Stimulated activated naive CD8-positive, alpha-beta T cell treated with anti-CD3 and anti-CD28 coated beads, Interleukin-15, Interleukin-2, amounts not matched to agents 100 U/mL and 50 U/mL, for 24 hours (primary cell): ENCODE measurements at regions not wholly inside any gene's neighbourhood (a gene's known extent, or its start where the extent isn't known, plus 50 kb on each side); places are given as distances from the start of the nearest gene placed in this dataset.
"Not testable (repeated sequence)": the region's sequence is repeated elsewhere in the genome, so short reads cannot be mapped to it uniquely, and the experiment has no call there.

ENCODE experiments used
- ATAC-seq: fragments of 150-1000 bp; cut with Tn5 transposase; one replicate; pipeline ENCODE4 v1.10.0; 2021
- DNase-seq: peaks from one replicate; pipeline ENCODE4 v3.0.0; 2021

GRCh38 chr11:109046284-109046992 is 375.6 kb upstream of the C11orf87 start:
- ATAC-seq: no peak
- no peak for DNase-seq

- DNase-seq: no peak
- ATAC-seq: no peak
Measured at GRCh38 chr11:109048098-109048497, 373.9 kb upstream of the C11orf87 start.

GRCh38 chr11:109051200-109051599 is 370.8 kb upstream of the C11orf87 start:
- DNase-seq (no peak), ATAC-seq (no peak)

- no peak for DNase-seq
- ATAC-seq: no peak
Measured at GRCh38 chr11:109059402-109059801, 362.6 kb upstream of the C11orf87 start.

- no peak for DNase-seq
- ATAC-seq: no peak
Measured at GRCh38 chr11:109061394-109061793, 360.6 kb upstream of the C11orf87 start.

- DNase-seq: no peak
Measured at GRCh38 chr11:109062445-109062844, 359.5 kb upstream of the C11orf87 start.

GRCh38 chr11:109062871-109063270 is 359.1 kb upstream of the C11orf87 start:
- no peak for DNase-seq
- no peak for ATAC-seq

More at GRCh38 chr11:109062445-109062844, 359.5 kb upstream of the C11orf87 start:
- no peak for ATAC-seq

- not testable (repeated sequence) for ATAC-seq
Measured at GRCh38 chr11:109064618-109065311, 357.2 kb upstream of the C11orf87 start.

GRCh38 chr11:109071262-109071661 is 350.7 kb upstream of the C11orf87 start:
- ATAC-seq: no peak
- DNase-seq: no peak

More at GRCh38 chr11:109064618-109065311, 357.2 kb upstream of the C11orf87 start:
- DNase-seq: not testable (repeated sequence)

GRCh38 chr11:109071712-109072524 is 350.1 kb upstream of the C11orf87 start:
- no peak for DNase-seq
- ATAC-seq: no peak

- ATAC-seq: no peak
Measured at GRCh38 chr11:109073032-109073822, 348.8 kb upstream of the C11orf87 start.

GRCh38 chr11:109075976-109076375 is 346.0 kb upstream of the C11orf87 start:
- ATAC-seq: no peak
- no peak for DNase-seq

More at GRCh38 chr11:109073032-109073822, 348.8 kb upstream of the C11orf87 start:
- no peak for DNase-seq

GRCh38 chr11:109076870-109077269 is 345.1 kb upstream of the C11orf87 start:
- DNase-seq (no peak), ATAC-seq (no peak)

GRCh38 chr11:109077291-109077920 is 344.6 kb upstream of the C11orf87 start:
- ATAC-seq: no peak
- DNase-seq: no peak

GRCh38 chr11:109085708-109086373 is 336.1 kb upstream of the C11orf87 start:
- ATAC-seq (no peak), DNase-seq (no peak)

GRCh38 chr11:109086931-109087330 is 335.1 kb upstream of the C11orf87 start:
- no peak for DNase-seq
- ATAC-seq: no peak

GRCh38 chr11:109088086-109088485 is 333.9 kb upstream of the C11orf87 start:
- ATAC-seq (no peak), DNase-seq (no peak)

GRCh38 chr11:109089144-109089543 is 332.8 kb upstream of the C11orf87 start:
- ATAC-seq: no peak
- no peak for DNase-seq

- no peak for ATAC-seq
- DNase-seq: no peak
Measured at GRCh38 chr11:109093354-109093753, 328.6 kb upstream of the C11orf87 start.

GRCh38 chr11:109096266-109096665 is 325.7 kb upstream of the C11orf87 start:
- ATAC-seq: no peak
- DNase-seq: no peak
